NCI-H345 treated with DMSO at 0.1 percent for 48 hours (cell line): ENCODE measurements at regions not wholly inside any gene's neighbourhood (a gene's known extent, or its start where the extent isn't known, plus 50 kb on each side); places are given as distances from the start of the nearest gene placed in this dataset.

Experiments
- DNase-seq: peaks from one replicate; lab custom pipeline; 2025; ENCODE audit not compliant: unreplicated experiment; lab: John Stamatoyannopoulos, UW

- no peak for DNase-seq
These were observed 373.5 kb upstream of the MYT1L start for GRCh38 chr2:2704428-2705090.

GRCh38 chr2:2703762-2704427, 372.8 kb upstream of the MYT1L start:
- no peak for DNase-seq

- DNase-seq = no peak
These were observed 372.1 kb upstream of the MYT1L start for GRCh38 chr2:2703172-2703571.

GRCh38 chr2:2702385-2702784, 371.3 kb upstream of the MYT1L start:
- DNase-seq = no peak

GRCh38 chr2:2701813-2702212, 370.7 kb upstream of the MYT1L start:
- DNase-seq = no peak

GRCh38 chr2:2701176-2701781, 370.2 kb upstream of the MYT1L start:
- DNase-seq = no peak

- DNase-seq = peak; percentile 35
These were observed 368.0 kb upstream of the MYT1L start for GRCh38 chr2:2699121-2699505.

- peak; percentile 60 for DNase-seq
These were observed 367.4 kb upstream of the MYT1L start for GRCh38 chr2:2698182-2699120.

- no peak for DNase-seq
These were observed 365.8 kb upstream of the MYT1L start for GRCh38 chr2:2696733-2697455.

GRCh38 chr2:2696325-2696724, 365.2 kb upstream of the MYT1L start:
- no peak for DNase-seq

GRCh38 chr2:2694746-2695145, 363.7 kb upstream of the MYT1L start:
- no peak for DNase-seq

- no peak for DNase-seq
These were observed 361.7 kb upstream of the MYT1L start for GRCh38 chr2:2692599-2693389.

GRCh38 chr2:2691419-2691818, 360.3 kb upstream of the MYT1L start:
- DNase-seq = no peak

GRCh38 chr2:2690985-2691384, 359.9 kb upstream of the MYT1L start:
- no peak for DNase-seq

- peak; percentile 84 for DNase-seq
These were observed 358.2 kb upstream of the MYT1L start for GRCh38 chr2:2689306-2689705.

- no peak for DNase-seq
These were observed 357.2 kb upstream of the MYT1L start for GRCh38 chr2:2688254-2688653.

- no peak for DNase-seq
These were observed 356.7 kb upstream of the MYT1L start for GRCh38 chr2:2687745-2688144.

- no peak for DNase-seq
These were observed 355.1 kb upstream of the MYT1L start for GRCh38 chr2:2686222-2686621.

GRCh38 chr2:2683606-2684224, 352.6 kb upstream of the MYT1L start:
- DNase-seq = peak; percentile 88
